Prostate gland (tissue), 2 donors: ENCODE measurements at regions not wholly inside any gene's neighbourhood (a gene's known extent, or its start where the extent isn't known, plus 50 kb on each side); places are given as distances from the start of the nearest gene placed in this dataset.

Experiments used
- DNase-seq: peaks from one replicate; pipeline ENCODE4 v3.0.0-alpha.2; 2019; ENCODE audit warnings: low spot score
- H3K27ac ChIP-seq, 2 donors: fragments of 200-600 bp; sonication (generic); 2 replicates each; pipeline ENCODE4 v1.5.1; 2017 to 2019
- H3K27me3 ChIP-seq: fragments of 200-600 bp; sonication (generic); replicated peaks from 2 replicates; pipeline ENCODE4 v1.5.1; 2019; ENCODE audit not compliant: insufficient read depth
- H3K36me3 ChIP-seq, 2 donors: fragments of 200-600 bp; sonication (generic); 1 replicate in 1 of 2; 2 replicates in 1 of 2; pipeline versions ENCODE4 v1.5.1 to v1.8.1; 2017 to 2019
- H3K4me1 ChIP-seq: fragments of 200-600 bp; sonication (generic); replicated peaks from 2 replicates; pipeline ENCODE4 v1.5.1; 2019
- H3K4me3 ChIP-seq, 2 donors: fragments of 200-600 bp; sonication (generic); 2 replicates each; pipeline ENCODE4 v1.5.1; 2017 to 2019
- H3K9me3 ChIP-seq: fragments of 200-600 bp; sonication (generic); 2 replicates; pipeline ENCODE4 v1.5.1; 2017
- CTCF ChIP-seq, 4 experiments: fragments of 200-600 bp in 2 of 4; fragments of 450-650 bp in 2 of 4; sonication (generic) in 2 of 4; IDR thresholded peaks; 1 replicate in 3 of 4; 2 replicates in 1 of 4; pipeline ENCODE4 v1.5.1; 2016 to 2019; ENCODE audit warnings: antibody characterized with exemption in 4 of 4, mild to moderate bottlenecking in 2 of 4, moderate library complexity in 2 of 4
- POLR2A ChIP-seq: fragments of 450-650 bp; IDR thresholded peaks from one replicate; pipeline ENCODE4 v1.6.1; 2016; ENCODE audit warnings: antibody characterized with exemption, mild to moderate bottlenecking
- POLR2AphosphoS5 ChIP-seq: sonication (generic); formaldehyde crosslinking; IDR thresholded peaks from one replicate; pipeline ENCODE4 v1.6.1; 2017; ENCODE audit warnings: antibody characterized with exemption
- WGBS: methylation state at CpG from one replicate; pipeline ENCODE4 v1.1.5; 2018; 5-methylcytosine and 5-hydroxymethylcytosine counted together
- intact Hi-C: fragments of 100-400 bp; cut with DNase I; formaldehyde crosslinking; loops from one replicate; pipeline ENCODE4 v1.14.2; 2022

- Histone ChIP-seq H3K4me3 (no peak overlapping the region), H3K9me3 (no peaks in the 10 kb centered on the region), H3K36me3 (no peaks in the 10 kb centered on the region), H3K27ac (no peak overlapping the region), H3K4me1 (no peaks in the 10 kb centered on the region), H3K27me3 (no peaks in the 10 kb centered on the region)
- DNase-seq, result no peak
- no peak for TF ChIP-seq POLR2AphosphoS5
- TF ChIP-seq CTCF (IDR thresholded peaks at IDR 0.05), result no peak
- TF ChIP-seq POLR2A, result no peak
- intact Hi-C loops, result loop anchor here (10.0 kb wide), 2 partner anchors 200 to 590 kb away; no protein-coding TSS in a partner anchor
- WGBS, result 60% methylated on average over 5 of the region's 5 CpGs
Observed at GRCh38 chr3:17845026-17845812, 102.8 kb upstream of the TBC1D5 start.

- 93% methylated on average over 3 of the region's 3 CpGs for WGBS
- DNase-seq, result no peak
Observed at GRCh38 chr3:17844236-17844635, 101.8 kb upstream of the TBC1D5 start.

DNA sequence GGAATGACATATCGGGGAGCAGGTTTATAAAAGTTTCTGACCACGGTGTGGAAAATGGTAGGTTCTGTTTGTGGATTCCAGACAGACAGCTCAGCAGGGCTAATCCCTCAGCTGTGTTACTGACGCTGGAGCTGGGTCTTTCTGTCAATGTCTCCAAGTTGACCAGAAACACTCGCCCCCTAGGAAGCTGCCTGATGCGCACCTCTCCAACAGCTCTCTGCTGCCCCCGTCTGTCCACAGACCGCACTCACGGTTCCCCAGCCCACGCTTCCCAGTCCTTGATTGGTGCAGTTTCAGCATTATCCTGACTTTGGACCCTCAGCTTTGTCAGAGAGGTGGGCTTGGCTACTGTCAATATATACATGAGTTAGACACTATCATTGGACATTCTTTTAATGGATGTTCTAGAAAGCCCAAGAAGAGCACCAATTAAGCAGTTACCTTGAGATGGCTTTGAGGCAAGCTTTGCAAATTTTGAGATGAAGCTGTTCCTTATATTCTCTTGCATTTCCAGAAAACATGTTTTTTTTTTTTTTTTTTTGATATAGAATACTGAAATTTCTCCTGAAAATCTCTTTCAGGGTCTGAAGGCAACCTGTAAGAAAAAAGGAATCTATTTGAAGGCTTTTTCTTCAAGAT lies 98.9 kb upstream of the TBC1D5 start:
- Histone ChIP-seq H3K27me3 (no peaks in the 10 kb centered on the region), H3K27ac (no peak overlapping the region), H3K9me3 (no peaks in the 10 kb centered on the region), H3K4me3 (no peak overlapping the region), H3K36me3 (no peaks in the 10 kb centered on the region), H3K4me1 (no peaks in the 10 kb centered on the region)
- TF ChIP-seq POLR2AphosphoS5, result no peak
- peak; percentile 72 to 85 (median 80) for TF ChIP-seq CTCF (IDR thresholded peaks at IDR 0.05)
- intact Hi-C loops, result loop anchor here (5.0 to 10.0 kb wide), 3 partner anchors 197 to 587 kb away; no protein-coding TSS in a partner anchor
- DNase-seq, result peak; percentile 52
- WGBS, result 19% methylated on average over 9 of the region's 9 CpGs

More at GRCh38 chr3:17844236-17844635, 101.8 kb upstream of the TBC1D5 start:
- Histone ChIP-seq H3K27me3 (no peaks in the 10 kb centered on the region), H3K36me3 (no peaks in the 10 kb centered on the region), H3K4me1 (no peaks in the 10 kb centered on the region), H3K9me3 (no peaks in the 10 kb centered on the region), H3K27ac (no peak overlapping the region), H3K4me3 (no peak overlapping the region)
- TF ChIP-seq POLR2AphosphoS5, result no peak
- TF ChIP-seq POLR2A, result no peak
- TF ChIP-seq CTCF (IDR thresholded peaks at IDR 0.05), result no peak
- intact Hi-C loops, result loop anchor here (5.0 to 10.0 kb wide), 3 partner anchors 199 to 589 kb away; no protein-coding TSS in a partner anchor

- H3K4me1 ChIP-seq, result no peaks in the 10 kb centered on the region
- no peaks in the 10 kb centered on the region for H3K9me3 ChIP-seq
- no peaks in the 10 kb centered on the region for H3K36me3 ChIP-seq
- no peak for DNase-seq
- WGBS, result 87% methylated on average over 5 of the region's 5 CpGs
- no peak overlapping the region for H3K27ac ChIP-seq
- no peaks in the 10 kb centered on the region for H3K27me3 ChIP-seq
- TF ChIP-seq POLR2AphosphoS5 (no peak), POLR2A (no peak), CTCF (IDR thresholded peaks at IDR 0.05) (no peak)
- H3K4me3 ChIP-seq, result no peak overlapping the region
- intact Hi-C loops, result loop anchor here (5.0 to 10.0 kb wide), 3 partner anchors 196 to 586 kb away; no protein-coding TSS in a partner anchor
Observed at GRCh38 chr3:17840651-17841050, 98.2 kb upstream of the TBC1D5 start.
